Uterus (tissue), 3 donors: ENCODE measurements at regions not wholly inside any gene's neighbourhood (a gene's known extent, or its start where the extent isn't known, plus 50 kb on each side); places are given as distances from the start of the nearest gene placed in this dataset.

Experiments used
- DNase-seq, 2 donors: peaks; one replicate each; pipeline ENCODE4 v3.0.0-alpha.2; 2019 to 2020
- H3K27ac ChIP-seq, 2 donors: fragments of 200-600 bp; sonication (generic); 1 replicate in 1 of 2; 2 replicates in 1 of 2; pipeline ENCODE4 v1.5.1; 2016 to 2018
- H3K27me3 ChIP-seq, 2 donors: fragments of 200-600 bp; sonication (generic); one replicate each; pipeline ENCODE4 v1.5.1; 2018 to 2019; ENCODE audit warnings: control low read depth in 1 of 2
- H3K36me3 ChIP-seq, 2 donors: fragments of 200-600 bp; sonication (generic); one replicate each; pipeline ENCODE4 v1.5.1; 2019; ENCODE audit warnings: control low read depth in 1 of 2
- H3K4me1 ChIP-seq, 2 donors: fragments of 200-600 bp; sonication (generic); one replicate each; pipeline ENCODE4 v1.5.1; 2018 to 2019; ENCODE audit warnings: control low read depth in 1 of 2
- H3K4me3 ChIP-seq, 2 donors: fragments of 200-600 bp; sonication (generic); 1 replicate in 1 of 2; 2 replicates in 1 of 2; pipeline ENCODE4 v1.5.1; 2018 to 2019; ENCODE audit warnings: mild to moderate bottlenecking in 1 of 2
- H3K9me3 ChIP-seq, 2 donors: fragments of 200-600 bp; sonication (generic); one replicate each; pipeline ENCODE4 v1.5.1; 2019; ENCODE audit warnings: control low read depth in 1 of 2
- POLR2A ChIP-seq, 2 donors: fragments of 450-650 bp; IDR thresholded peaks; one replicate each; pipeline ENCODE4 v1.6.1; 2016; ENCODE audit warnings: antibody characterized with exemption in 2 of 2, mild to moderate bottlenecking in 1 of 2, moderate library complexity in 1 of 2
- intact Hi-C: fragments of 100-400 bp; cut with DNase I; formaldehyde crosslinking; loops from one replicate; pipeline ENCODE4 v1.15.1; 2023; ENCODE audit warnings: low total_unique reads
- TF ChIP-seq, protein P1 (sequence below), 4 experiments: fragments of 200-600 bp in 2 of 4; fragments of 450-650 bp in 2 of 4; sonication (generic) in 2 of 4; IDR thresholded peaks; one replicate each; pipeline ENCODE4 v1.5.1; 2016 to 2019; ENCODE audit warnings: antibody characterized with exemption in 4 of 4, mild to moderate bottlenecking in 2 of 4, moderate library complexity in 1 of 4
- donor health status: DM: yes; HTN: yes; CAD: no.

- intact Hi-C loops = no loop called here
- Histone ChIP-seq H3K27me3 (no peaks in the 10 kb centered on the region), H3K9me3 (no peaks in the 10 kb centered on the region), H3K36me3 (no peaks in the 10 kb centered on the region), H3K4me3 (no peak overlapping the region), H3K27ac (no peak overlapping the region), H3K4me1 (no peaks in the 10 kb centered on the region)
- DNase-seq = no peak
- TF ChIP-seq, protein P1, sequence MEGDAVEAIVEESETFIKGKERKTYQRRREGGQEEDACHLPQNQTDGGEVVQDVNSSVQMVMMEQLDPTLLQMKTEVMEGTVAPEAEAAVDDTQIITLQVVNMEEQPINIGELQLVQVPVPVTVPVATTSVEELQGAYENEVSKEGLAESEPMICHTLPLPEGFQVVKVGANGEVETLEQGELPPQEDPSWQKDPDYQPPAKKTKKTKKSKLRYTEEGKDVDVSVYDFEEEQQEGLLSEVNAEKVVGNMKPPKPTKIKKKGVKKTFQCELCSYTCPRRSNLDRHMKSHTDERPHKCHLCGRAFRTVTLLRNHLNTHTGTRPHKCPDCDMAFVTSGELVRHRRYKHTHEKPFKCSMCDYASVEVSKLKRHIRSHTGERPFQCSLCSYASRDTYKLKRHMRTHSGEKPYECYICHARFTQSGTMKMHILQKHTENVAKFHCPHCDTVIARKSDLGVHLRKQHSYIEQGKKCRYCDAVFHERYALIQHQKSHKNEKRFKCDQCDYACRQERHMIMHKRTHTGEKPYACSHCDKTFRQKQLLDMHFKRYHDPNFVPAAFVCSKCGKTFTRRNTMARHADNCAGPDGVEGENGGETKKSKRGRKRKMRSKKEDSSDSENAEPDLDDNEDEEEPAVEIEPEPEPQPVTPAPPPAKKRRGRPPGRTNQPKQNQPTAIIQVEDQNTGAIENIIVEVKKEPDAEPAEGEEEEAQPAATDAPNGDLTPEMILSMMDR (IDR thresholded peaks at IDR 0.05) = no peak
- no peak for TF ChIP-seq POLR2A (IDR thresholded peaks at IDR 0.05)
Measured at GRCh38 chr3:56885879-56886278, 84.1 kb upstream of the ARHGEF3 start.

- intact Hi-C loops = no loop called here
- Histone ChIP-seq H3K27me3 (no peaks in the 10 kb centered on the region), H3K36me3 (no peaks in the 10 kb centered on the region), H3K4me3 (no peak overlapping the region), H3K4me1 (no peaks in the 10 kb centered on the region), H3K9me3 (no peaks in the 10 kb centered on the region), H3K27ac (no peak overlapping the region)
- DNase-seq = no peak
- no peak for TF ChIP-seq POLR2A (IDR thresholded peaks at IDR 0.05)
- TF ChIP-seq, protein P1 (IDR thresholded peaks at IDR 0.05) = no peak
Measured at GRCh38 chr3:56885453-56885852, 83.7 kb upstream of the ARHGEF3 start.

GRCh38 chr3:56884387-56884786, 82.6 kb upstream of the ARHGEF3 start:
- Histone ChIP-seq H3K4me3 (no peak overlapping the region), H3K9me3 (no peaks in the 10 kb centered on the region), H3K27ac (no peak overlapping the region), H3K4me1 (no peaks in the 10 kb centered on the region), H3K27me3 (no peaks in the 10 kb centered on the region), H3K36me3 (no peaks in the 10 kb centered on the region)
- DNase-seq = no peak
- intact Hi-C loops = no loop called here
- TF ChIP-seq, protein P1 (IDR thresholded peaks at IDR 0.05) = no peak
- no peak for TF ChIP-seq POLR2A (IDR thresholded peaks at IDR 0.05)

- no peak overlapping the region for H3K27ac ChIP-seq
- H3K36me3 ChIP-seq = no peaks in the 10 kb centered on the region
- H3K9me3 ChIP-seq = no peaks in the 10 kb centered on the region
- H3K4me3 ChIP-seq = no peak overlapping the region
- TF ChIP-seq POLR2A (IDR thresholded peaks at IDR 0.05) = no peak
- TF ChIP-seq, protein P1 (IDR thresholded peaks at IDR 0.05) = no peak
- no peaks in the 10 kb centered on the region for H3K27me3 ChIP-seq
- no peak for DNase-seq
- no peaks in the 10 kb centered on the region for H3K4me1 ChIP-seq
- intact Hi-C loops = no loop called here
Measured at GRCh38 chr3:56883828-56884227, 82.1 kb upstream of the ARHGEF3 start.

- no peak for TF ChIP-seq POLR2A (IDR thresholded peaks at IDR 0.05)
- TF ChIP-seq, protein P1 (IDR thresholded peaks at IDR 0.05) = no peak
- intact Hi-C loops = no loop called here
- H3K4me1 ChIP-seq = no peaks in the 10 kb centered on the region
- no peaks in the 10 kb centered on the region for H3K27me3 ChIP-seq
- peak overlapping the region in 1 of 2 donors; percentile 31 for H3K27ac ChIP-seq
- H3K36me3 ChIP-seq = no peaks in the 10 kb centered on the region
- DNase-seq = no peak
- H3K4me3 ChIP-seq = no peak overlapping the region
- no peaks in the 10 kb centered on the region for H3K9me3 ChIP-seq
Measured at GRCh38 chr3:56882896-56883295, 81.1 kb upstream of the ARHGEF3 start.
